GM23338 (cell line): ENCODE measurements at regions not wholly inside any gene's neighbourhood (a gene's known extent, or its start where the extent isn't known, plus 50 kb on each side); places are given as distances from the start of the nearest gene placed in this dataset.

Experiments
- ATAC-seq: fragments of 200-7000 bp; cut with Tn5 transposase; 3 replicates; pipeline ENCODE4 v1.9.1; 2020
- DNase-seq: peaks from one replicate; pipeline ENCODE4 v3.0.0-alpha.2; 2015; ENCODE audit warnings: low spot score
- H2AFZ ChIP-seq: fragments of 200-600 bp; sonication (generic); 2 replicates; pipeline ENCODE4 v1.8.0; 2016; ENCODE audit warnings: antibody characterized with exemption, mild to moderate bottlenecking, moderate library complexity
- H3F3A ChIP-seq: fragments of 200-600 bp; sonication (generic); replicated peaks from 2 replicates; pipeline ENCODE4 v1.8.0; 2017; ENCODE audit warnings: antibody characterized with exemption, mixed run types, low read depth
- H3K27ac ChIP-seq: fragments of 200-600 bp; sonication (generic); 2 replicates; pipeline ENCODE4 v1.6.1; 2016; ENCODE audit warnings: low read depth
- H3K27me3 ChIP-seq: fragments of 200-600 bp; sonication (generic); 2 replicates; pipeline ENCODE4 v1.8.0; 2016; ENCODE audit warnings: mild to moderate bottlenecking, mixed run types, moderate library complexity; ENCODE audit not compliant: insufficient read depth
- H3K36me3 ChIP-seq: fragments of 200-600 bp; sonication (generic); 2 replicates; pipeline ENCODE4 v1.8.0; 2016; ENCODE audit warnings: mild to moderate bottlenecking; ENCODE audit not compliant: insufficient read depth
- H3K4me1 ChIP-seq: fragments of 200-600 bp; sonication (generic); 2 replicates; pipeline ENCODE4 v1.8.0; 2016; ENCODE audit warnings: mild to moderate bottlenecking, moderate library complexity; ENCODE audit not compliant: insufficient read depth
- H3K4me2 ChIP-seq: fragments of 200-600 bp; sonication (generic); 2 replicates; pipeline ENCODE4 v1.7.1; 2017; ENCODE audit warnings: mixed run types
- H3K4me3 ChIP-seq: fragments of 200-600 bp; sonication (generic); 2 replicates; pipeline ENCODE4 v1.6.1; 2016; ENCODE audit warnings: mixed run types
- H3K79me2 ChIP-seq: fragments of 200-600 bp; sonication (generic); replicated peaks from 2 replicates; pipeline ENCODE4 v1.8.0; 2017; ENCODE audit warnings: mild to moderate bottlenecking; ENCODE audit not compliant: insufficient read depth
- H3K9me2 ChIP-seq: fragments of 200-600 bp; sonication (generic); 2 replicates; pipeline ENCODE4 v1.8.0; 2017; ENCODE audit not compliant: insufficient read depth
- H4K20me1 ChIP-seq: fragments of 200-600 bp; sonication (generic); replicated peaks from 2 replicates; pipeline ENCODE4 v1.8.0; 2017; ENCODE audit warnings: mild to moderate bottlenecking; ENCODE audit not compliant: insufficient read depth
- H3K27ac Mint-ChIP-seq: 2 replicates; pipeline ENCODE4 v1.8.0; 2020; ENCODE audit warnings: inconsistent platforms, mild to moderate bottlenecking, moderate library complexity, mixed read lengths
- H3K27me3 Mint-ChIP-seq: 3 replicates; pipeline ENCODE4 v1.8.0; 2022; ENCODE audit warnings: low read depth, mild to moderate bottlenecking, moderate library complexity, mixed read lengths, inconsistent platforms; ENCODE audit not compliant: insufficient read depth, poor library complexity
- H3K36me3 Mint-ChIP-seq: 3 replicates; pipeline ENCODE4 v1.8.0; 2021; ENCODE audit warnings: low read depth, mild to moderate bottlenecking, inconsistent platforms, moderate library complexity, mixed read lengths
- H3K4me1 Mint-ChIP-seq: 3 replicates; pipeline ENCODE4 v1.8.0; 2020; ENCODE audit warnings: mild to moderate bottlenecking, inconsistent platforms, mixed read lengths
- H3K4me3 Mint-ChIP-seq: 3 replicates; pipeline ENCODE4 v1.8.0; 2021; ENCODE audit warnings: moderate library complexity, mild to moderate bottlenecking, inconsistent platforms, mixed read lengths
- H3K9me3 Mint-ChIP-seq: 3 replicates; pipeline ENCODE4 v1.8.0; 2020; ENCODE audit warnings: moderate library complexity, mild to moderate bottlenecking, inconsistent platforms, mixed read lengths
- CREB1 ChIP-seq: fragments of 250-450 bp; sonication (Bioruptor Pico); IDR thresholded peaks from 2 replicates; pipeline ENCODE4 v1.5.0; 2020; ENCODE audit warnings: low read depth, mild to moderate bottlenecking, moderate library complexity
- EZH2 ChIP-seq: fragments of 200-600 bp; sonication (generic); IDR thresholded peaks from one replicate; pipeline ENCODE4 v1.8.0; 2017; ENCODE audit warnings: antibody characterized with exemption, mild to moderate bottlenecking, low read depth; ENCODE audit not compliant: unreplicated experiment
- EZH2phosphoT487 ChIP-seq: fragments of 200-600 bp; sonication (generic); IDR thresholded peaks from one replicate; pipeline ENCODE4 v1.8.1; 2018; ENCODE audit warnings: antibody characterized with exemption; ENCODE audit not compliant: unreplicated experiment
- NANOG ChIP-seq: IDR thresholded peaks from 2 replicates; pipeline ENCODE4 v1.6.1; 2016; ENCODE audit warnings: antibody characterized with exemption, borderline replicate concordance
- STAT1 ChIP-seq: IDR thresholded peaks from one replicate; pipeline ENCODE4 v1.6.1; 2016; ENCODE audit warnings: antibody characterized with exemption; ENCODE audit not compliant: unreplicated experiment
- ZNF114 ChIP-seq: fragments of 250-450 bp; sonication (Bioruptor Pico); IDR thresholded peaks from 2 replicates; pipeline ENCODE4 v1.5.0; 2020; ENCODE audit warnings: mild to moderate bottlenecking, moderate library complexity
- ZNF331 ChIP-seq: fragments of 250-450 bp; sonication (Bioruptor Pico); IDR thresholded peaks from 2 replicates; pipeline ENCODE4 v1.5.0; 2020; ENCODE audit warnings: low read depth, mild to moderate bottlenecking, moderate library complexity
- TF ChIP-seq, protein P1 (sequence below): IDR thresholded peaks from 2 replicates; pipeline ENCODE4 v1.6.1; 2016; ENCODE audit warnings: antibody characterized with exemption
- TF ChIP-seq, protein P2 (sequence below), 2 experiments: fragments of 200-600 bp in 1 of 2; sonication (generic) in 1 of 2; conservative IDR thresholded peaks; 2 replicates each; pipeline versions ENCODE4 v1.5.1 to v1.6.1; 2016 to 2017; ENCODE audit warnings: antibody characterized with exemption in 2 of 2, low read depth in 2 of 2, mild to moderate bottlenecking in 2 of 2, moderate library complexity in 1 of 2
- TF ChIP-seq, protein P3 (sequence below): fragments of 250-450 bp; sonication (Bioruptor Pico); IDR thresholded peaks from 2 replicates; pipeline ENCODE4 v1.5.0; 2020; ENCODE audit warnings: mild to moderate bottlenecking, moderate library complexity

DNA sequence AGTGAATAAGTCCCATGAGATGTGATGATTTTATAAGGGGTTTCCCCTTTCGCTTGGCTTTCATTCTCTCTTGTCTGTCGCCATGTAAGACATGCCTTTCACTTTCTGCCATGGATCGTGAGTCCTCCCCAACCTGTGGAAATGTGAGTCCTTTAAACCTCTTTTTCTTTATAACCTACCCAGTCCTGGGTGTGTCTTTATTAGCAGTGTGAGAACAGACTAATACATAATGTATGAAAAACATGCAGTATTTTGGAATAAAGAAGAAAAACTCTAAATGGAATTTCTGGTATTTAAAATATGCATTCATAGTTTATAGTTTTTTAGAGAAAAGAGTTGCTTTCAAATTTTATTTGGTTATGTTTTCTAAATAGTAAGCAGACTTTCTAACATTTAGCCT, 360.7 kb downstream of the PCDH7 start:
- no peak overlapping the region for H3K4me3 ChIP-seq
- H3K9me2 ChIP-seq, result no peaks in the 10 kb centered on the region
- Mint-ChIP-seq H3K4me3 (no peak overlapping the region), H3K4me1 (peaks cover 16% of the 10 kb centered on the region), H3K27ac (no peak overlapping the region), H3K27me3 (peaks cover 3% of the 10 kb centered on the region), H3K9me3 (no peaks in the 10 kb centered on the region), H3K36me3 (no peaks in the 10 kb centered on the region)
- H3K27ac ChIP-seq, result no peak overlapping the region
- no peaks in the 10 kb centered on the region for H3K79me2 ChIP-seq
- H3K36me3 ChIP-seq, result no peaks in the 10 kb centered on the region
- peaks cover 11% of the 10 kb centered on the region for H3K4me1 ChIP-seq
- H3K27me3 ChIP-seq, result no peaks in the 10 kb centered on the region
- no peaks in the 10 kb centered on the region for H4K20me1 ChIP-seq
- no peak overlapping the region for H2AFZ ChIP-seq
- H3K4me2 ChIP-seq, result no peak overlapping the region
- TF ChIP-seq, protein P1, sequence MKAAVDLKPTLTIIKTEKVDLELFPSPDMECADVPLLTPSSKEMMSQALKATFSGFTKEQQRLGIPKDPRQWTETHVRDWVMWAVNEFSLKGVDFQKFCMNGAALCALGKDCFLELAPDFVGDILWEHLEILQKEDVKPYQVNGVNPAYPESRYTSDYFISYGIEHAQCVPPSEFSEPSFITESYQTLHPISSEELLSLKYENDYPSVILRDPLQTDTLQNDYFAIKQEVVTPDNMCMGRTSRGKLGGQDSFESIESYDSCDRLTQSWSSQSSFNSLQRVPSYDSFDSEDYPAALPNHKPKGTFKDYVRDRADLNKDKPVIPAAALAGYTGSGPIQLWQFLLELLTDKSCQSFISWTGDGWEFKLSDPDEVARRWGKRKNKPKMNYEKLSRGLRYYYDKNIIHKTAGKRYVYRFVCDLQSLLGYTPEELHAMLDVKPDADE, result no peak
- TF ChIP-seq NANOG, result no peak
- TF ChIP-seq EZH2, result no peak
- TF ChIP-seq, protein P2, sequence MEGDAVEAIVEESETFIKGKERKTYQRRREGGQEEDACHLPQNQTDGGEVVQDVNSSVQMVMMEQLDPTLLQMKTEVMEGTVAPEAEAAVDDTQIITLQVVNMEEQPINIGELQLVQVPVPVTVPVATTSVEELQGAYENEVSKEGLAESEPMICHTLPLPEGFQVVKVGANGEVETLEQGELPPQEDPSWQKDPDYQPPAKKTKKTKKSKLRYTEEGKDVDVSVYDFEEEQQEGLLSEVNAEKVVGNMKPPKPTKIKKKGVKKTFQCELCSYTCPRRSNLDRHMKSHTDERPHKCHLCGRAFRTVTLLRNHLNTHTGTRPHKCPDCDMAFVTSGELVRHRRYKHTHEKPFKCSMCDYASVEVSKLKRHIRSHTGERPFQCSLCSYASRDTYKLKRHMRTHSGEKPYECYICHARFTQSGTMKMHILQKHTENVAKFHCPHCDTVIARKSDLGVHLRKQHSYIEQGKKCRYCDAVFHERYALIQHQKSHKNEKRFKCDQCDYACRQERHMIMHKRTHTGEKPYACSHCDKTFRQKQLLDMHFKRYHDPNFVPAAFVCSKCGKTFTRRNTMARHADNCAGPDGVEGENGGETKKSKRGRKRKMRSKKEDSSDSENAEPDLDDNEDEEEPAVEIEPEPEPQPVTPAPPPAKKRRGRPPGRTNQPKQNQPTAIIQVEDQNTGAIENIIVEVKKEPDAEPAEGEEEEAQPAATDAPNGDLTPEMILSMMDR (conservative IDR thresholded peaks at IDR 0.05; ENCODE audit: low read depth in 2 of 2), result no peak
- TF ChIP-seq STAT1, result no peak
- no peak for TF ChIP-seq CREB1
- DNase-seq, result no peak
- no peaks in the 10 kb centered on the region for H3F3A ChIP-seq
- ATAC-seq, result no peak

DNA sequence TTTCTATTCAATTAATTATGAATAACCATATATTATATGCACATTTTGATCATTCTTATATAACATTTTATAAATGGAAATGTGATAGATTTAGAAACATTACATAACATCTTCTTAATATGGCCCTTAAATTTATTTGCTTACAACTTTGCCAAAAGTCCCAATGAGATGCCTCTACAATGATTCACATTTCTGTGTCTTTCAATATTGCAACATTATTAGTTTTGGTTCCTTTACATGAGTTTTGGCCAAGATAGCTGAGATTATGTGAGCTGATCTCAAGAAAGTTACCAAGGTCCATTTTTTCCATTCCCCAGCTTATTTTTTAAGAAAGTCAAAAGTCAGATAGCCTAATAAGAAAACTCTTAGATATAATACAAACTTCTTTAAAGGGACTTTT, 361.2 kb downstream of the PCDH7 start:
- DNase-seq (no peak), ATAC-seq (no peak)
- Mint-ChIP-seq H3K27ac (no peak overlapping the region), H3K4me1 (peaks cover 21% of the 10 kb centered on the region), H3K36me3 (no peaks in the 10 kb centered on the region), H3K27me3 (peaks cover 3% of the 10 kb centered on the region), H3K4me3 (no peak overlapping the region), H3K9me3 (no peaks in the 10 kb centered on the region)
- no peaks in the 10 kb centered on the region for H4K20me1 ChIP-seq
- no peaks in the 10 kb centered on the region for H3K36me3 ChIP-seq
- peaks cover 16% of the 10 kb centered on the region for H3K4me1 ChIP-seq
- H3K27ac ChIP-seq, result no peak overlapping the region
- H2AFZ ChIP-seq, result no peak overlapping the region
- no peaks in the 10 kb centered on the region for H3K79me2 ChIP-seq
- no peaks in the 10 kb centered on the region for H3K9me2 ChIP-seq
- H3F3A ChIP-seq, result no peaks in the 10 kb centered on the region
- no peak overlapping the region for H3K4me2 ChIP-seq
- no peak overlapping the region for H3K4me3 ChIP-seq
- no peaks in the 10 kb centered on the region for H3K27me3 ChIP-seq
- no peak for TF ChIP-seq NANOG
- no peak for TF ChIP-seq CREB1
- TF ChIP-seq ZNF114 (CRISPR knock-in tag), result no peak
- TF ChIP-seq, protein P2 (conservative IDR thresholded peaks at IDR 0.05; ENCODE audit: low read depth in 2 of 2), result no peak
- TF ChIP-seq ZNF331 (CRISPR knock-in tag), result no peak
- TF ChIP-seq, protein P3, sequence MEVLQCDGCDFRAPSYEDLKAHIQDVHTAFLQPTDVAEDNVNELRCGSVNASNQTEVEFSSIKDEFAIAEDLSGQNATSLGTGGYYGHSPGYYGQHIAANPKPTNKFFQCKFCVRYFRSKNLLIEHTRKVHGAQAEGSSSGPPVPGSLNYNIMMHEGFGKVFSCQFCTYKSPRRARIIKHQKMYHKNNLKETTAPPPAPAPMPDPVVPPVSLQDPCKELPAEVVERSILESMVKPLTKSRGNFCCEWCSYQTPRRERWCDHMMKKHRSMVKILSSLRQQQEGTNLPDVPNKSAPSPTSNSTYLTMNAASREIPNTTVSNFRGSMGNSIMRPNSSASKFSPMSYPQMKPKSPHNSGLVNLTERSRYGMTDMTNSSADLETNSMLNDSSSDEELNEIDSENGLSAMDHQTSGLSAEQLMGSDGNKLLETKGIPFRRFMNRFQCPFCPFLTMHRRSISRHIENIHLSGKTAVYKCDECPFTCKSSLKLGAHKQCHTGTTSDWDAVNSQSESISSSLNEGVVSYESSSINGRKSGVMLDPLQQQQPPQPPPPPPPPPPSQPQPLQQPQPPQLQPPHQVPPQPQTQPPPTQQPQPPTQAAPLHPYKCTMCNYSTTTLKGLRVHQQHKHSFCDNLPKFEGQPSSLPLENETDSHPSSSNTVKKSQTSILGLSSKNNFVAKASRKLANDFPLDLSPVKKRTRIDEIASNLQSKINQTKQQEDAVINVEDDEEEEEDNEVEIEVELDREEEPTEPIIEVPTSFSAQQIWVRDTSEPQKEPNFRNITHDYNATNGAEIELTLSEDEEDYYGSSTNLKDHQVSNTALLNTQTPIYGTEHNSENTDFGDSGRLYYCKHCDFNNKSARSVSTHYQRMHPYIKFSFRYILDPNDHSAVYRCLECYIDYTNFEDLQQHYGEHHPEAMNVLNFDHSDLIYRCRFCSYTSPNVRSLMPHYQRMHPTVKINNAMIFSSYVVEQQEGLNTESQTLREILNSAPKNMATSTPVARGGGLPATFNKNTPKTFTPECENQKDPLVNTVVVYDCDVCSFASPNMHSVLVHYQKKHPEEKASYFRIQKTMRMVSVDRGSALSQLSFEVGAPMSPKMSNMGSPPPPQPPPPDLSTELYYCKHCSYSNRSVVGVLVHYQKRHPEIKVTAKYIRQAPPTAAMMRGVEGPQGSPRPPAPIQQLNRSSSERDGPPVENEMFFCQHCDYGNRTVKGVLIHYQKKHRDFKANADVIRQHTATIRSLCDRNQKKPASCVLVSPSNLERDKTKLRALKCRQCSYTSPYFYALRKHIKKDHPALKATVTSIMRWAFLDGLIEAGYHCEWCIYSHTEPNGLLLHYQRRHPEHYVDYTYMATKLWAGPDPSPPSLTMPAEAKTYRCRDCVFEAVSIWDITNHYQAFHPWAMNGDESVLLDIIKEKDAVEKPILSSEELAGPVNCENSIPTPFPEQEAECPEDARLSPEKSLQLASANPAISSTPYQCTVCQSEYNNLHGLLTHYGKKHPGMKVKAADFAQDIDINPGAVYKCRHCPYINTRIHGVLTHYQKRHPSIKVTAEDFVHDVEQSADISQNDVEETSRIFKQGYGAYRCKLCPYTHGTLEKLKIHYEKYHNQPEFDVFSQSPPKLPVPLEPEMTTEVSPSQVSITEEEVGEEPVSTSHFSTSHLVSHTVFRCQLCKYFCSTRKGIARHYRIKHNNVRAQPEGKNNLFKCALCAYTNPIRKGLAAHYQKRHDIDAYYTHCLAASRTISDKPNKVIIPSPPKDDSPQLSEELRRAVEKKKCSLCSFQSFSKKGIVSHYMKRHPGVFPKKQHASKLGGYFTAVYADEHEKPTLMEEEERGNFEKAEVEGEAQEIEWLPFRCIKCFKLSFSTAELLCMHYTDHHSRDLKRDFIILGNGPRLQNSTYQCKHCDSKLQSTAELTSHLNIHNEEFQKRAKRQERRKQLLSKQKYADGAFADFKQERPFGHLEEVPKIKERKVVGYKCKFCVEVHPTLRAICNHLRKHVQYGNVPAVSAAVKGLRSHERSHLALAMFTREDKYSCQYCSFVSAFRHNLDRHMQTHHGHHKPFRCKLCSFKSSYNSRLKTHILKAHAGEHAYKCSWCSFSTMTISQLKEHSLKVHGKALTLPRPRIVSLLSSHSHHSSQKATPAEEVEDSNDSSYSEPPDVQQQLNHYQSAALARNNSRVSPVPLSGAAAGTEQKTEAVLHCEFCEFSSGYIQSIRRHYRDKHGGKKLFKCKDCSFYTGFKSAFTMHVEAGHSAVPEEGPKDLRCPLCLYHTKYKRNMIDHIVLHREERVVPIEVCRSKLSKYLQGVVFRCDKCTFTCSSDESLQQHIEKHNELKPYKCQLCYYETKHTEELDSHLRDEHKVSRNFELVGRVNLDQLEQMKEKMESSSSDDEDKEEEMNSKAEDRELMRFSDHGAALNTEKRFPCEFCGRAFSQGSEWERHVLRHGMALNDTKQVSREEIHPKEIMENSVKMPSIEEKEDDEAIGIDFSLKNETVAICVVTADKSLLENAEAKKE, result no peak
- no peak for TF ChIP-seq EZH2phosphoT487
- no peak for TF ChIP-seq STAT1
